D721Med (cell line): ENCODE measurements at regions not wholly inside any gene's neighbourhood (a gene's known extent, or its start where the extent isn't known, plus 50 kb on each side); places are given as distances from the start of the nearest gene placed in this dataset.

Experiments used
- DNase-seq: peaks from one replicate; pipeline ENCODE4 v3.0.0; 2011; ENCODE audit warnings: low spot score; ENCODE audit not compliant: insufficient read length
- FAIRE-seq: peaks from 2 replicates; lab custom pipeline; 2011; peaks lifted over from hg19 to GRCh38; lab: Jason Lieb, UNC
- TF ChIP-seq, protein P1 (sequence below): IDR thresholded peaks from 2 replicates; pipeline ENCODE4 v1.5.1; 2012; ENCODE audit warnings: mild to moderate bottlenecking, control low read depth; ENCODE audit not compliant: insufficient read depth; ENCODE audit errors: missing control alignments

DNA sequence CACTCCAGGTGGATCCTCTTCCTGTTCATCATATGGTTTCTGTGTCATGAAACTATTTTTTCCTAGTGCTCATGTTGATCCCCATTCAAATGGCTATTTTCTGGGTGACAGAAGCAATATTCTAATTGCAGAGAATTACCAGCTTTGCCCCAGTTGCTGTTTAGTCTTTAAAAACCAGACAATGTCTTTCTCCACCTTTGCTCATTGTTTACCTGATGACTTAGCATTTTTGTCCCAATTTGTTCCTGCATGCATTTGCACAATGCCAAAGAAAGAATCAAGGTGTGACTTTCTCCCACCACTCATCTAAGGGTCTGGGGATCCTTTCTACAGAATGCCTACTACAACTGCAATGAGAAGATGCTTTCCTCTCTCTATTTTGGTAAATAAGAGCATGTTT is 439.9 kb upstream of the MAF start:
- TF ChIP-seq, protein P1, sequence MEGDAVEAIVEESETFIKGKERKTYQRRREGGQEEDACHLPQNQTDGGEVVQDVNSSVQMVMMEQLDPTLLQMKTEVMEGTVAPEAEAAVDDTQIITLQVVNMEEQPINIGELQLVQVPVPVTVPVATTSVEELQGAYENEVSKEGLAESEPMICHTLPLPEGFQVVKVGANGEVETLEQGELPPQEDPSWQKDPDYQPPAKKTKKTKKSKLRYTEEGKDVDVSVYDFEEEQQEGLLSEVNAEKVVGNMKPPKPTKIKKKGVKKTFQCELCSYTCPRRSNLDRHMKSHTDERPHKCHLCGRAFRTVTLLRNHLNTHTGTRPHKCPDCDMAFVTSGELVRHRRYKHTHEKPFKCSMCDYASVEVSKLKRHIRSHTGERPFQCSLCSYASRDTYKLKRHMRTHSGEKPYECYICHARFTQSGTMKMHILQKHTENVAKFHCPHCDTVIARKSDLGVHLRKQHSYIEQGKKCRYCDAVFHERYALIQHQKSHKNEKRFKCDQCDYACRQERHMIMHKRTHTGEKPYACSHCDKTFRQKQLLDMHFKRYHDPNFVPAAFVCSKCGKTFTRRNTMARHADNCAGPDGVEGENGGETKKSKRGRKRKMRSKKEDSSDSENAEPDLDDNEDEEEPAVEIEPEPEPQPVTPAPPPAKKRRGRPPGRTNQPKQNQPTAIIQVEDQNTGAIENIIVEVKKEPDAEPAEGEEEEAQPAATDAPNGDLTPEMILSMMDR = no peak
- no peak for FAIRE-seq
- DNase-seq = no peak

DNA sequence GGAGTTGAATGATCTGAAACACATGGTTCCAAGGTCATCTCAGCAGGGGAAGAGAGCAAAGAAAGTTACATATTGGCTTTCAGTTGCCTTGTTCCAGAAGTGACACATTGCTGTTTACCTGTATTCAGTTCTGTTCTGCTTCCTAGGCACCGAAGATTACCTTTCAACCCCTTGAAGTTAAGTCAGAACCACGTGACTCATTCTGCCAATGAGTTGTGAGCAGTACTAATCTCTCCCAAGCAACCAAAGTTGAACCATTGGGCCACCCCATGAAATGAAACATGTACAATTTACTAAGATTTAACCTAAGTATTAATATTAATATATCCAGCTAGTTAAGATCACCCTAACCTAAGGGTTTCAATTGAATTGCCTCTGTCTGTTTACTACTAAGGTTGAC is 439.2 kb upstream of the MAF start:
- FAIRE-seq (no peak), DNase-seq (no peak)
- TF ChIP-seq, protein P1 = no peak

DNA sequence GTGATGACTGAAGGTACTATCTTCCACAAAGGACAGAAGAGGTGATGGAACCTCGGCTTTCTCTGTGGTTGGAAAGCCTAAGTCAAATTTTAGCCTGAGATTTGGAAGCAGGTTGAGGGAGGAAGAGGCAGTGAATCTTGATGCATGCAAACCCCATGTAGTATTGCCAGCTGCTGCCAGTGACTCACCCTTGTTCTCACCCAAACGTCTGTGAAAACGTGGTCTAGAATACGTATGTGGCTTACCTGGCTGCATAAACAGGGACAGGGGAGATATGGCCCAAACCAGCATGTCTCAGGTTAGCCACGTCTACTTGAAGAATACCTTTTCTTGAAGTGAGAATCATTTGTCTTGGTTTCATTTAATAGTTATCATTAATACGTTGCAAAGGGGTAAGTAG is 438.0 kb upstream of the MAF start:
- FAIRE-seq = no peak
- TF ChIP-seq, protein P1 = no peak
- no peak for DNase-seq

DNA sequence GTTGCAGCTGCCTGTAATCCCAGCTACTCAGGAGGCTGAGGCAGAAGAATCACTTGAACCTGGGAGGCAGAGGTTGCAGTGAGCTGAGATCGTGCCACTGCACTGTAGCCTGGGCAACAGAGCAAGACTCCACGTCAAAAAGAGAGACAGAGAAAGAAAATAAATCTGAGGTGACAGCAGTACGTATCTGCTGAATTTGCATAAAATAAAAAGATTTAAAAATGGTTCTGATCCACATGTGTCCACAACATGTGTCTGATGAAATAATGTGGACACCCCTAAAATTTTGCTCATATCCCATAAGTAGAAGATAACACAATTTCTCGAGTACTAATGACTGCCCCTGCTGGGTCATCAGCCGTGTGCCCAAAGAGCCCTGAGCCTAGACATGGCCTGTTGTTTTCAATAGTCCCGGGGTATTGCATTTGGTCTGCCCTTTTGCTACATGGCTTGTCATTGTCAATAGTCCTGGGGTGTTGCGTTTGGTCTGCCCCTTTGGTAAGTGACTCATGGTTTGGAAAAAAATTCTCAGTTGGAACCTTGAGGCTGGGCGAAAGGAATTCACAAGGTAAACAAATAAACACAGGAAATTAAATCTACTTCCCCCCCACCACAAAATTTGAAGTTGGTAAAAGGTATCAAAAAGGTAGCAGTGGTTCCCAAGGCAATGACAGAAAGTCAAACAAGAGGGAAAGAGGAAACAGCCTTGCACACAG is 434.6 kb upstream of the MAF start:
- TF ChIP-seq, protein P1 = no peak
- DNase-seq = no peak
- no peak for FAIRE-seq

DNA sequence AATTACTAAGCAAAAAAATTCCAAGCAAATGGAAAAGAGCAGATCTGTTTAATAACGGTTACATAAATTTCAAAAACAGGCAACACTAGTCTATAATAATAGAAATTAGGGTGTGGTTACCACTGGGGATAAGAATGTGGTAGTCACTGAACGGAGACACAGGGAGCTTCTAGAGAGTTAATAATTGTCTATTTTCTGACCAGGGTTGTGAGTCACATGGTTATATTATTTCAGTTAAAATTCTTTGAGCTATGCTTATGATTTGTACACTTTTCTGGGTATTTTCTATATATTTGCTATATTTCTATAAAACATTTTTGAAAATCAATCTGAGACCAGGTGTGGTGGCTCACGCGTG is 433.9 kb upstream of the MAF start:
- FAIRE-seq (no peak), DNase-seq (no peak)
- TF ChIP-seq, protein P1 = no peak

DNA sequence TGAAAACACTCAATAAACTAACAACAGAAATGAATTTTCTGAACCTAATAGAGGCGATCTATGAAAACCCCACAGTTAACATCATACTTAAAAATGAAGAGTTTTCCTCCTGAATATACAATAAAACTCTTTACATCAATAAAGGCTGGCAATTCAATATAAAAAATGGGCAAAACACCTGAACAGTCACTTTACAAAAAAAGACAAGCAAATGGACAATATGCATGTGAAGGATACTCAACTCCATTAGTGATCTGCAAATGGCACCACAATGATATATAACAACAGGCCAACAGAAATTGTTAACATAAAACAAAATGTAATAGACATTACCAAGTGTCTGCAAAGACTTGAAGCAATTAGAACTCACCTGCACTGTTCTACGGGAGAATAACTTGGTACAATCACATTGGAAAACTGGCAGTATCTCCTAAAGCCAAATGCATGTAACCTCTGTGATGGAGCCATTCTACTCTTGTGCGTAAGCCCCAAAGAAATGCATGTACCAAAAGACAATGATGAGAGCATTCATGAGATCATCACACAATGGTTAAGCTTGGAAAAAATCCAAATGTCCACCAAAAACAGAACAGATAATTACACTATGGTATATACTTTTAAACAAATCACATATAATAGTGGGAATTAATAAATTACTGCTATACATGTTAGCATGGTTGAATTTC is 433.4 kb upstream of the MAF start:
- no peak for FAIRE-seq
- TF ChIP-seq, protein P1 = no peak

DNA sequence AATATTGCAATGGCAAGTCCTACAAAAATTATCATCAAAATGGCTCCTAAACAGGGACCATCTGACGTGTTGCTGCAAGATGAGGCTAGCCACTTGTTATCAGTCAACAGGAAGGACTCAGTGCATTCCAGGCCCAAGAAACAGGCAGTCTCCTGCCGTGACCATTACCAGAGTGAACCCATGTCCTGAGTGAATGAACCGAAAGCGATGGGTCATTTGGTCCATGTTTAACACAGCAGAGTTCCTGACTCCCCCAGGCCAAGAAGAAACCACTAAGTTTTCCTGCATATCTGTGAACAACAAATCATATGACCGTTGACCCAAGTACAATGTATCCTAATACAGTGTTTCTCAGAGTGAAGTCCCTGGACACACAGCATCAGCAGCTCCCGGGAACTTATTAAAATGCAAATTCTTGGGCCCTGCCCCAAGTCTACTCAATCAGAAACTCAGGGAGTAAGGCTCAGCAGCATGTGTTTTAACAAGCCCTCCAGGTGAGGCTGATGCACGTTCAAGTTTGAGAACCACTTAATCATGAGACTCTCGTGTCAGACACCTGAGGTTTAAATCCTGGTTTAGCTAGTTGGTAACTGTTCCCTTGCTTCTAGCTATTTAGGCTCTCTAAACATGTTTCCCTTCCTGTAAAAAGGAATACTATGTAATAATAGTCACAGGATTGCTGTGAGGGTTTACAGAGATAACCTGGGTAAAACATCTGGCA is 429.4 kb upstream of the MAF start:
- FAIRE-seq = no peak
- DNase-seq = no peak
- TF ChIP-seq, protein P1 = no peak

More for the DNA sequence above, 433.4 kb upstream of the MAF start:
- DNase-seq = no peak
